ENCODE measurements at regions not wholly inside any gene's neighbourhood (a gene's known extent, or its start where the extent isn't known, plus 50 kb on each side); places are given as distances from the start of the nearest gene placed in this dataset.

DNA sequence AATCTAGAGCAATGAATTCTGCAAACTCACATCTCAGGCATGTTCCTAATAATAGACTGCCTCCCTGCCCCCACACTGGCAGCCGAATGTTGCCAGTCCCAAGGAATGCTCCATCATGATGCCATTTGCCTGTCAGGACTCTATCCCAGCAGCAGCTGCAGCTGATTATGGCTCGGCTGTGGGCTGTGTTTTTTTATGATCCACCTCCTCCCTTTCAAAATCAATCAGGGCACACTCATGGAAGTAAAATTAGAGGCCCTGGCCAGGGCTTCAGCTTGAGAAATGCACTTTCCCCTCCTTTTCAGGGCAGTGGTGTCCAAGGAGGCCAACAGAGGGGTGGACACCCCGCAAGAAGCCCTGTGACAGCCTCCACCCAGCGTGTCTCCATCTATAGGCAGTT is 176.7 kb upstream of the S1PR3 start:
- Mint-ChIP-seq H3K4me3 (no peak overlapping the region), H3K9me3 (no peaks in the 10 kb centered on the region), H3K4me1 (peaks cover 0 to 5% (median 0%) of the 10 kb centered on the region in 4 donors), H3K27ac (no peak overlapping the region), H3K36me3 (no peaks in the 10 kb centered on the region), H3K27me3 (peaks cover 26 to 56% (median 38%) of the 10 kb centered on the region in 5 donors)
- POLR2A ChIA-PET = interaction anchor here (0.6 kb wide), 2 partner anchors 16 to 979 kb away, joined by 3 read pairs; no protein-coding TSS in a partner anchor
- no peak for DNase-seq
- no peak for ATAC-seq

DNA sequence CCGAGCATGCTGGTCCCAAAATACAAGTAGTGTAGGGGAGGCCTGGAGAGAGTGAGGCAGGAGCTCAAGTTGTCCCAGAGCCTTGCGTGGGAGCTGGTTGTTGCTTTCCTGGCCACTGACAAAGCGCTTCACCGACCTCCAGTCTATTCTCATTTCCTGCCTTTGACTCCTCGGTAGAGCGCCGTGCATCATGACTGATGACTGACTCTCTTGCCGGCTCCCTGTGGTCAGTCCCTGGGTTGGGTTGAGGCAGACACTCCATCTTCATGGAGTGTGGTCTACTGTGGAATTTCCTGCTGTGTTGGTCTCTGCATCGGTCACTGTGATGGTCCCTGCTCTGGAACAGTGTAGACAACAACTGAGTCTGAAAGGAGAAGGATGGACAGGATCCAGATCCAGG is 175.1 kb upstream of the S1PR3 start:
- no peak overlapping the region for H3K4me3 Mint-ChIP-seq
- H3K9me3 Mint-ChIP-seq = peaks cover 0 to 2% (median 0%) of the 10 kb centered on the region in 9 donors

GRCh38 chr9:88816591-88816990 is 174.7 kb upstream of the S1PR3 start:
- ATAC-seq = no peak
- no peak for DNase-seq
- no peak overlapping the region for H3K4me3 Mint-ChIP-seq
- no peaks in the 10 kb centered on the region for H3K36me3 Mint-ChIP-seq
- peaks cover 14 to 38% (median 28%) of the 10 kb centered on the region in 5 donors for H3K27me3 Mint-ChIP-seq
- H3K27ac Mint-ChIP-seq = no peak overlapping the region
- peaks cover 0 to 7% (median 0%) of the 10 kb centered on the region in 9 donors for H3K9me3 Mint-ChIP-seq
- no peaks in the 10 kb centered on the region for H3K4me1 Mint-ChIP-seq
- POLR2A ChIA-PET = no interaction called here

More for the DNA sequence above, 175.1 kb upstream of the S1PR3 start:
- ATAC-seq (no peak), DNase-seq (no peak)
- POLR2A ChIA-PET = no interaction called here
- H3K27ac Mint-ChIP-seq = no peak overlapping the region
- H3K27me3 Mint-ChIP-seq = peaks cover 17 to 42% (median 30%) of the 10 kb centered on the region in 5 donors
- H3K4me1 Mint-ChIP-seq = no peaks in the 10 kb centered on the region
- no peaks in the 10 kb centered on the region for H3K36me3 Mint-ChIP-seq

GRCh38 chr9:88817628-88818027 is 173.6 kb upstream of the S1PR3 start:
- no peaks in the 10 kb centered on the region for H3K4me1 Mint-ChIP-seq
- peaks cover 14 to 38% (median 28%) of the 10 kb centered on the region in 5 donors for H3K27me3 Mint-ChIP-seq
- ATAC-seq (no peak), DNase-seq (no peak)
- no peak overlapping the region for H3K27ac Mint-ChIP-seq
- peaks cover 0 to 9% (median 0%) of the 10 kb centered on the region in 9 donors for H3K9me3 Mint-ChIP-seq
- POLR2A ChIA-PET = no interaction called here
- H3K36me3 Mint-ChIP-seq = no peaks in the 10 kb centered on the region
- no peak overlapping the region for H3K4me3 Mint-ChIP-seq

DNA sequence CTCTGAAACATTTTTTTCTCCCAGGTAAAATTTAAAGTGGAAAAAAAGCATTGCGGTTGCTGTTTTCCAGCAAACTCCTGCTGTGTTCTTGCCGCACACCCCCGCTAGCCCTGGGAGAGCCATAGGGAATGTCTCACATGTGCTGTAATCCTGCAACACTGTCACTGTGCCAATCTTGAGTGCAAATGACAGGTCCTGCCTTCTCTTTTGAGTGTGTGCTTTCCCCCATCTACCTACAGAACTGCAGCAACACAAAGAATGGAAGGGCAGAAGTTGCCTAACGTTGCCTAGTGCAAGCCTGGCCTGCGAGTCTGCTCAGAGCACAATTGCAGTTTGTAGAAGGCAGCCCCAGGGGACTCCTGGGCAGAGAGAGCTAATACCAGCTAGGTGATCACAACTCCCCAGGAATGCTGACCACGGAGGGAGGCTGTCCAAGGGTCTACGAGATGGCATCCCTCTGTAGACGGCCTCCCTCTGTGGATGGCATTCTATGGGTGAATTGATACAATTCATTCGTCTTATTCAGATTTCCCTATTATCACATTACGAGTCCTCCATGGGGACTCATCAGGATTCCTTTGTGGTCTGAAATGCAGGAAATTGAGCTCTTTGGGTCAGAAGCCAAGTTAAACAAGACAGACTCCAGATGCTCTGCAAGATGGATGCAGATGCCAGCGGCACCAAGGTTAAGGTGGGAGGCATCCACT is 172.6 kb upstream of the S1PR3 start:
- no peak for DNase-seq
- peaks cover 0 to 9% (median 0%) of the 10 kb centered on the region in 9 donors for H3K9me3 Mint-ChIP-seq
- H3K36me3 Mint-ChIP-seq = no peaks in the 10 kb centered on the region
- H3K4me3 Mint-ChIP-seq = no peak overlapping the region
- H3K27ac Mint-ChIP-seq = no peak overlapping the region
- H3K27me3 Mint-ChIP-seq = peaks cover 16 to 47% (median 28%) of the 10 kb centered on the region in 5 donors
- POLR2A ChIA-PET = no interaction called here
- H3K4me1 Mint-ChIP-seq = no peaks in the 10 kb centered on the region
- no peak for ATAC-seq

GRCh38 chr9:88819476-88819875 is 171.8 kb upstream of the S1PR3 start:
- POLR2A ChIA-PET = no interaction called here
- peaks cover 16 to 53% (median 28%) of the 10 kb centered on the region in 5 donors for H3K27me3 Mint-ChIP-seq
- no peak overlapping the region for H3K4me3 Mint-ChIP-seq
- no peak overlapping the region for H3K27ac Mint-ChIP-seq
- peaks cover 0 to 9% (median 0%) of the 10 kb centered on the region in 9 donors for H3K9me3 Mint-ChIP-seq
- H3K4me1 Mint-ChIP-seq = no peaks in the 10 kb centered on the region
- DNase-seq (no peak), ATAC-seq (no peak)
- H3K36me3 Mint-ChIP-seq = no peaks in the 10 kb centered on the region

- no peak for ATAC-seq
- H3K36me3 Mint-ChIP-seq = no peaks in the 10 kb centered on the region
- POLR2A ChIA-PET = no interaction called here
- no peaks in the 10 kb centered on the region for H3K4me1 Mint-ChIP-seq
- no peak for DNase-seq
- H3K4me3 Mint-ChIP-seq = no peak overlapping the region
- H3K9me3 Mint-ChIP-seq = peaks cover 0 to 9% (median 0%) of the 10 kb centered on the region in 9 donors
- H3K27me3 Mint-ChIP-seq = peaks cover 16 to 53% (median 28%) of the 10 kb centered on the region in 5 donors
- no peak overlapping the region for H3K27ac Mint-ChIP-seq
These were observed 171.2 kb upstream of the S1PR3 start for GRCh38 chr9:88820055-88820454.

GRCh38 chr9:88821033-88821745 is 170.1 kb upstream of the S1PR3 start:
- Mint-ChIP-seq H3K4me1 (no peaks in the 10 kb centered on the region), H3K4me3 (no peak overlapping the region), H3K27ac (no peak overlapping the region), H3K27me3 (peaks cover 13 to 53% (median 33%) of the 10 kb centered on the region in 5 donors), H3K36me3 (no peaks in the 10 kb centered on the region), H3K9me3 (peaks cover 0 to 9% (median 0%) of the 10 kb centered on the region in 9 donors)
- ATAC-seq (no peak), DNase-seq (no peak)
- POLR2A ChIA-PET = no interaction called here

- H3K27ac Mint-ChIP-seq = peak overlapping the region in 1 of 10 donors; percentile 45
- POLR2A ChIA-PET = no interaction called here
- no peak for ATAC-seq
- H3K9me3 Mint-ChIP-seq = peaks cover 0 to 11% (median 0%) of the 10 kb centered on the region in 9 donors
- H3K4me1 Mint-ChIP-seq = no peaks in the 10 kb centered on the region
- H3K4me3 Mint-ChIP-seq = no peak overlapping the region
- no peaks in the 10 kb centered on the region for H3K36me3 Mint-ChIP-seq
- no peak for DNase-seq
- peaks cover 16 to 54% (median 36%) of the 10 kb centered on the region in 5 donors for H3K27me3 Mint-ChIP-seq
These were observed 169.5 kb upstream of the S1PR3 start for GRCh38 chr9:88821746-88822106.

GRCh38 chr9:88824711-88825110 is 166.6 kb upstream of the S1PR3 start:
- no peak overlapping the region for H3K4me3 Mint-ChIP-seq
- DNase-seq = no peak
- peaks cover 0 to 14% (median 0%) of the 10 kb centered on the region in 9 donors for H3K9me3 Mint-ChIP-seq
- H3K4me1 Mint-ChIP-seq = no peaks in the 10 kb centered on the region
- peaks cover 29 to 70% (median 53%) of the 10 kb centered on the region in 5 donors for H3K27me3 Mint-ChIP-seq
- POLR2A ChIA-PET = no interaction called here
- no peaks in the 10 kb centered on the region for H3K36me3 Mint-ChIP-seq
- no peak overlapping the region for H3K27ac Mint-ChIP-seq
- no peak for ATAC-seq

GRCh38 chr9:88826181-88826580 is 165.1 kb upstream of the S1PR3 start:
- Mint-ChIP-seq H3K27ac (no peak overlapping the region), H3K36me3 (no peaks in the 10 kb centered on the region), H3K4me1 (no peaks in the 10 kb centered on the region), H3K27me3 (peaks cover 35 to 85% (median 63%) of the 10 kb centered on the region in 5 donors), H3K4me3 (no peak overlapping the region), H3K9me3 (peaks cover 0 to 13% (median 0%) of the 10 kb centered on the region in 9 donors)
- ATAC-seq = no peak
- POLR2A ChIA-PET = no interaction called here
- DNase-seq = no peak

DNA sequence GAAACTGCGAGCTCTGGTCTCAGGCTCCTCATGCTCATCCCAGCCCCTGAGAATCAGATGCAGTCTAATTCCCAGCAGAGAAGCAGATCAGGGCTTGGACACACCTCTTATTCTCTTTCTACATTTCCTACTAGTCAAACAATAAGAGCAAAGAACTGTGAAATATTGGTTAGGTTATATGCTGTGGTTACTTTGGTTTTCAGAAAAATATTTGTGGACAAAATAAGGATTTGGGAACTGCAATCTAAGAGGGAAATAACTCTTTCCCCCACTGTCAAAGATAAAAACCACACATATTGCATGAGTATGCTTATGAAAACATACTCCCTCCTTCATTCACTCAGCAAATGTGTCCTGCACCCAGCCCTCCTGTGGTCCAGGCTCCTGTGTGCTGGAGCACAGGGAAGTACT is 164.5 kb upstream of the S1PR3 start:
- peaks cover 37 to 91% (median 65%) of the 10 kb centered on the region in 5 donors for H3K27me3 Mint-ChIP-seq

GRCh38 chr9:88828018-88828417 is 163.2 kb upstream of the S1PR3 start:
- Mint-ChIP-seq H3K27me3 (peaks cover 47 to 100% (median 75%) of the 10 kb centered on the region in 5 donors), H3K4me1 (peaks cover 0 to 6% (median 1%) of the 10 kb centered on the region in 4 donors), H3K36me3 (no peaks in the 10 kb centered on the region), H3K9me3 (peaks cover 0 to 5% (median 0%) of the 10 kb centered on the region in 9 donors), H3K27ac (no peak overlapping the region), H3K4me3 (no peak overlapping the region)
- POLR2A ChIA-PET = no interaction called here
- DNase-seq = no peak
- ATAC-seq = no peak

More for the DNA sequence above, 164.5 kb upstream of the S1PR3 start:
- Mint-ChIP-seq H3K4me1 (peaks cover 0 to 4% (median 0%) of the 10 kb centered on the region in 4 donors), H3K4me3 (no peak overlapping the region), H3K27ac (no peak overlapping the region), H3K9me3 (peaks cover 0 to 8% (median 0%) of the 10 kb centered on the region in 9 donors), H3K36me3 (no peaks in the 10 kb centered on the region)
- DNase-seq (no peak), ATAC-seq (no peak)
- POLR2A ChIA-PET = interaction anchor here (0.6 kb wide), 1 partner anchor 11 kb away, joined by 3 read pairs; no protein-coding TSS in a partner anchor

Measured in naive thymus-derived CD8-positive, alpha-beta T cell (primary cell).